Keratinocyte (primary cell): ENCODE measurements at regions not wholly inside any gene's neighbourhood (a gene's known extent, or its start where the extent isn't known, plus 50 kb on each side); places are given as distances from the start of the nearest gene placed in this dataset.
A peak's percentile ranks its signal among the peaks of the same experiment; 100 is the strongest.

Experiments used
- DNase-seq: peaks from one replicate; pipeline ENCODE4 v3.0.0-alpha.2; 2011; ENCODE audit warnings: low read depth, missing footprints, low spot score
- FAIRE-seq: peaks from 2 replicates; lab custom pipeline; 2011; peaks lifted over from hg19 to GRCh38; lab: Jason Lieb, UNC
- H2AFZ ChIP-seq: 2 replicates; pipeline ENCODE4 v1.6.0; 2012; ENCODE audit warnings: low read length, control low read depth, inconsistent platforms; ENCODE audit not compliant: control insufficient read depth
- H3K27ac ChIP-seq: 2 replicates; pipeline ENCODE4 v1.5.1; 2011; ENCODE audit warnings: low read length; ENCODE audit not compliant: control insufficient read depth, insufficient read depth
- H3K27me3 ChIP-seq: 3 replicates; pipeline ENCODE4 v1.6.0; 2011; ENCODE audit warnings: low read length; ENCODE audit not compliant: control insufficient read depth, insufficient read depth; ENCODE audit errors: extremely low read depth
- H3K36me3 ChIP-seq, 2 experiments: 2 replicates in 1 of 2; 3 replicates in 1 of 2; pipeline ENCODE4 v1.5.1; 2011; ENCODE audit warnings: low read length in 2 of 2, mild to moderate bottlenecking in 1 of 2; ENCODE audit not compliant: control insufficient read depth in 2 of 2, insufficient read depth in 2 of 2; ENCODE audit errors: extremely low read depth in 1 of 2
- H3K4me1 ChIP-seq: 3 replicates; pipeline ENCODE4 v1.5.1; 2011; ENCODE audit warnings: low read length; ENCODE audit not compliant: control insufficient read depth, insufficient read depth; ENCODE audit errors: extremely low read depth
- H3K4me2 ChIP-seq: 3 replicates; pipeline ENCODE4 v1.6.0; 2011; ENCODE audit warnings: low read depth, low read length; ENCODE audit not compliant: control insufficient read depth, insufficient read depth; ENCODE audit errors: extremely low read depth
- H3K4me3 ChIP-seq, 3 experiments: fragments of 200-600 bp in 1 of 3; sonication (generic) in 1 of 3; 2 replicates in 2 of 3; 3 replicates in 1 of 3; pipeline ENCODE4 v1.5.1; 2011 to 2016; ENCODE audit warnings: low read length in 3 of 3, mild to moderate bottlenecking in 3 of 3, control low read depth in 2 of 3, inconsistent platforms in 1 of 3, low read depth in 1 of 3, mixed read lengths in 1 of 3, mixed run types in 1 of 3, moderate library complexity in 1 of 3; ENCODE audit not compliant: control insufficient read depth in 2 of 3, insufficient read depth in 2 of 3; ENCODE audit errors: extremely low read depth in 1 of 3
- H3K79me2 ChIP-seq: 2 replicates; pipeline ENCODE4 v1.6.0; 2012; ENCODE audit warnings: low read length; ENCODE audit not compliant: control insufficient read depth, insufficient read depth
- H3K9ac ChIP-seq: 3 replicates; pipeline ENCODE4 v1.6.0; 2011; ENCODE audit warnings: low read length; ENCODE audit not compliant: control insufficient read depth, insufficient read depth; ENCODE audit errors: extremely low read depth
- H3K9me1 ChIP-seq: 3 replicates; pipeline ENCODE4 v1.6.0; 2011; ENCODE audit warnings: low read length; ENCODE audit not compliant: control insufficient read depth, insufficient read depth; ENCODE audit errors: extremely low read depth
- H3K9me3 ChIP-seq: 2 replicates; pipeline ENCODE4 v1.5.1; 2012; ENCODE audit warnings: low read depth, low read length; ENCODE audit not compliant: control insufficient read depth
- H4K20me1 ChIP-seq: 3 replicates; pipeline ENCODE4 v1.6.0; 2011; ENCODE audit warnings: low read length; ENCODE audit not compliant: control insufficient read depth, insufficient read depth; ENCODE audit errors: extremely low read depth
- CTCF ChIP-seq, 3 experiments: IDR thresholded peaks in 1 of 3; conservative IDR thresholded peaks in 1 of 3; optimal IDR thresholded peaks in 1 of 3; 2 replicates in 2 of 3; 3 replicates in 1 of 3; pipeline versions ENCODE3 to v1.5.1; 2011; ENCODE audit warnings: low read length in 3 of 3, mild to moderate bottlenecking in 3 of 3, moderate library complexity in 2 of 3, control low read depth in 1 of 3, inconsistent platforms in 1 of 3; ENCODE audit not compliant: insufficient read depth in 2 of 3; ENCODE audit errors: extremely low read depth in 1 of 3
- EZH2 ChIP-seq: IDR thresholded peaks from one replicate; pipeline ENCODE4 v1.6.1; 2012; ENCODE audit warnings: inconsistent platforms, mild to moderate bottlenecking, low read length, moderate library complexity
- dilution Hi-C: fragments of 300-500 bp; cut with MboI; formaldehyde crosslinking; loops from one replicate; pipeline ENCODE4 v1.7.0; 2020; ENCODE audit warnings: low sequenced_read_pairs; ENCODE audit not compliant: extremely low pct_ligation_motif_present

- H3K79me2 ChIP-seq = no peaks in the 10 kb centered on the region
- no peaks in the 10 kb centered on the region for H4K20me1 ChIP-seq
- H2AFZ ChIP-seq = no peak overlapping the region
- no peak overlapping the region for H3K4me3 ChIP-seq
- no peaks in the 10 kb centered on the region for H3K9me3 ChIP-seq
- H3K4me2 ChIP-seq = no peak overlapping the region
- peak; percentile 32 for FAIRE-seq
- TF ChIP-seq EZH2 = no peak
- TF ChIP-seq CTCF (optimal IDR thresholded peaks at IDR 0.05 in 1 of 3, IDR thresholded peaks at IDR 0.05 in 1 of 3, conservative IDR thresholded peaks at IDR 0.05 in 1 of 3; ENCODE audit: extremely low read depth in 1 of 3, insufficient read depth in 2 of 3, low read length in 3 of 3) = no peak
- H3K27ac ChIP-seq = no peak overlapping the region
- no peaks in the 10 kb centered on the region for H3K4me1 ChIP-seq
- no peaks in the 10 kb centered on the region for H3K27me3 ChIP-seq
- no peaks in the 10 kb centered on the region for H3K36me3 ChIP-seq
- dilution Hi-C loops = no loop called here
- no peak for DNase-seq
- H3K9me1 ChIP-seq = no peaks in the 10 kb centered on the region
- H3K9ac ChIP-seq = no peak overlapping the region
Measured at GRCh38 chr12:77222336-77222735, 157.0 kb upstream of the E2F7 start.

GRCh38 chr12:77220586-77220985 is 155.2 kb upstream of the E2F7 start:
- H3K4me3 ChIP-seq = no peak overlapping the region
- H2AFZ ChIP-seq = no peak overlapping the region
- DNase-seq = no peak
- H3K36me3 ChIP-seq = no peaks in the 10 kb centered on the region
- no peak overlapping the region for H3K4me2 ChIP-seq
- no peak overlapping the region for H3K9ac ChIP-seq
- no peak for TF ChIP-seq CTCF (optimal IDR thresholded peaks at IDR 0.05 in 1 of 3, IDR thresholded peaks at IDR 0.05 in 1 of 3, conservative IDR thresholded peaks at IDR 0.05 in 1 of 3; ENCODE audit: extremely low read depth in 1 of 3, insufficient read depth in 2 of 3, low read length in 3 of 3)
- TF ChIP-seq EZH2 = no peak
- no peaks in the 10 kb centered on the region for H3K9me3 ChIP-seq
- H3K9me1 ChIP-seq = no peaks in the 10 kb centered on the region
- dilution Hi-C loops = no loop called here
- no peaks in the 10 kb centered on the region for H3K4me1 ChIP-seq
- no peak for FAIRE-seq
- H3K79me2 ChIP-seq = no peaks in the 10 kb centered on the region
- H4K20me1 ChIP-seq = no peaks in the 10 kb centered on the region
- no peak overlapping the region for H3K27ac ChIP-seq
- H3K27me3 ChIP-seq = no peaks in the 10 kb centered on the region
